ENCODE measurements at regions not wholly inside any gene's neighbourhood (a gene's known extent, or its start where the extent isn't known, plus 50 kb on each side); places are given as distances from the start of the nearest gene placed in this dataset.

GRCh38 chrX:114162068-114162735 lies 421.7 kb upstream of the HTR2C start:
- Histone ChIP-seq H3K9me3 (ENCODE audit: low read length) (no peaks in the 10 kb centered on the region), H2AFZ (ENCODE audit: low read depth, low read length) (no peak overlapping the region), H3K4me1 (ENCODE audit: insufficient read depth, low read length) (no peaks in the 10 kb centered on the region), H3K36me3 (ENCODE audit: insufficient read depth, low read length) (no peaks in the 10 kb centered on the region), H3K27me3 (ENCODE audit: insufficient read depth, low read length) (no peaks in the 10 kb centered on the region), H3K4me3 (ENCODE audit: low read length) (no peak overlapping the region)

DNA sequence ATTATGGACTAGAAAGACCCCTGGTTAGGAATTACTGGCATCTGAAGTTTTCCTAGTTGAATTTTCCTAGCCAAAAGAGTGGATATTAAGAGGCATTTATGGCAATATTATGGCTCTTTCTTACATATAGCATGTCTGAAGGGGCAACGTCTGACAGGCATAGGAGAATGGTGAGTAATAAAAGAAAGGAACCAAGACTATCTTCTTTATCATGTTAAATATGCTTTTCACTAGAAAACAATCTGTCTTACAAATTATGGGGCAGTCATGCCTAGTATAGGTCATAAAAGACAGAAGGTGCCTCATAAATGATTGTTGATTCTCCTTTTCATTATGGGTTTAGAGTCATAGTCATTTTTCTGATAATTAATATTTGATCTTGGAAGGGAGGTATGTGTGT lies 431.1 kb upstream of the HTR2C start:
- no peaks in the 10 kb centered on the region for H3K9me3 ChIP-seq (ENCODE audit: low read length)
- no peak overlapping the region for H2AFZ ChIP-seq (ENCODE audit: low read depth, low read length)
- no peak overlapping the region for H3K4me3 ChIP-seq (ENCODE audit: low read length)
- H3K4me1 ChIP-seq (ENCODE audit: insufficient read depth, low read length): no peaks in the 10 kb centered on the region
- H3K27me3 ChIP-seq (ENCODE audit: insufficient read depth, low read length): no peaks in the 10 kb centered on the region
- H3K36me3 ChIP-seq (ENCODE audit: insufficient read depth, low read length): no peaks in the 10 kb centered on the region

- H2AFZ ChIP-seq (ENCODE audit: low read depth, low read length): no peak overlapping the region
Measured at GRCh38 chrX:114152130-114152529, 431.8 kb upstream of the HTR2C start.

DNA sequence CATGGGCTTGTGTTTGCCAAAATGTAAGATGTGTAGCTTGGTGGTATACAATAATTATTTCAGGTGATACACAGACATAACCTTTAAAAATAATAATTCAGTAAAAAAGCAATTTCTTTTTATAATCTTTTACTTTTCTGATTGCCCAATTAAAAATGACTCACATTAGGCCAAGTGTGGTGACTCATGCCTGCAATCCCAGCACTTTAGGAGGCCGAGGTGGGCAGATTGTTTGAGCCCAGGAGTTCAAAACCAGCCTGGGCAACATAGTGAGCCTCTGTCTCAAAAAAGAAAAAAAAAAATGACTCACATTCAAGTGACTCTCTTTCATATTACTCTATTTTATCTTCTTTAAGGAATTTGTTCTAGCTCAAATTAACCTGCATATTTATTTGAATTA lies 449.4 kb upstream of the HTR2C start:
- Histone ChIP-seq H3K9me3 (ENCODE audit: low read length) (no peaks in the 10 kb centered on the region), H3K27me3 (ENCODE audit: insufficient read depth, low read length) (no peaks in the 10 kb centered on the region), H3K4me3 (ENCODE audit: low read length) (no peak overlapping the region), H2AFZ (ENCODE audit: low read depth, low read length) (no peak overlapping the region), H3K4me1 (ENCODE audit: insufficient read depth, low read length) (no peaks in the 10 kb centered on the region), H3K36me3 (ENCODE audit: insufficient read depth, low read length) (no peaks in the 10 kb centered on the region)

More at GRCh38 chrX:114152130-114152529, 431.8 kb upstream of the HTR2C start:
- no peaks in the 10 kb centered on the region for H3K4me1 ChIP-seq (ENCODE audit: insufficient read depth, low read length)
- no peaks in the 10 kb centered on the region for H3K9me3 ChIP-seq (ENCODE audit: low read length)
- no peaks in the 10 kb centered on the region for H3K36me3 ChIP-seq (ENCODE audit: insufficient read depth, low read length)
- H3K27me3 ChIP-seq (ENCODE audit: insufficient read depth, low read length): no peaks in the 10 kb centered on the region
- no peak overlapping the region for H3K4me3 ChIP-seq (ENCODE audit: low read length)

DNA sequence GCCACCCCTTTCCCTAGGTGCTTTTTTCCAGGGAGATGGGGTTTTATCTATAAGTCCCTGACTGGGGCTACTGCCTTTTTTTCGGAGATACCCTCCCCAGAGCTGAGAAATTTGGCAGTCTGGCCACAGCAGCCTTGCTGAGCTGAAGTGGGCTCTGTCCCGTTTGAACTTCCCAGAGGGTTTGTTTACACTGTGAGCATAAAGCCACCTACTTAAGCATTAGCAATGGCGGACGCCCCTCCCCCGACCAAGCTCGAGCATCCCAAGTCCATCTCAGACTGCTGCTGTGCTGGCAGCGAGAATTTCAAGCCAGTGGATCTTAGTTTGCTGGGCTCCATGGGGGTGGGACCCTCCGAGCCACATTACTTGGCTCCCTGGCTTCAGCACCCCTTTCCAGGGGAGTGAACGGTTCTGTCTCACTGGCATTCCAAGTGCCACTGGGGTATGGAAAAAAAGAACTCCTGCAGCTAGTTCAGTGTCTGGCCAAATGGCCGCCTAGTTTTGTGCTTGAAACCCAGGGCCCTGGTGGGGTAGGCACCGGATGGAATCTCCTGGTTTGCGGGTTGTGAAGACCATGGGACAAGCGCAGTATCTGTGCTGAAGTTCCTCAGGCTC lies 456.4 kb upstream of the HTR2C start:
- H2AFZ ChIP-seq (ENCODE audit: low read depth, low read length): no peak overlapping the region
- H3K9me3 ChIP-seq (ENCODE audit: low read length): no peaks in the 10 kb centered on the region
- H3K27me3 ChIP-seq (ENCODE audit: insufficient read depth, low read length): peaks cover 2% of the 10 kb centered on the region
- H3K4me3 ChIP-seq (ENCODE audit: low read length): no peak overlapping the region
- no peaks in the 10 kb centered on the region for H3K4me1 ChIP-seq (ENCODE audit: insufficient read depth, low read length)
- H3K36me3 ChIP-seq (ENCODE audit: insufficient read depth, low read length): no peaks in the 10 kb centered on the region

- Histone ChIP-seq H2AFZ (ENCODE audit: low read depth, low read length) (no peak overlapping the region), H3K4me3 (ENCODE audit: low read length) (no peak overlapping the region), H3K4me1 (ENCODE audit: insufficient read depth, low read length) (no peaks in the 10 kb centered on the region), H3K36me3 (ENCODE audit: insufficient read depth, low read length) (no peaks in the 10 kb centered on the region), H3K27me3 (ENCODE audit: insufficient read depth, low read length) (peaks cover 2% of the 10 kb centered on the region), H3K9me3 (ENCODE audit: low read length) (no peaks in the 10 kb centered on the region)
Measured at GRCh38 chrX:114127005-114127404, 456.9 kb upstream of the HTR2C start.

DNA sequence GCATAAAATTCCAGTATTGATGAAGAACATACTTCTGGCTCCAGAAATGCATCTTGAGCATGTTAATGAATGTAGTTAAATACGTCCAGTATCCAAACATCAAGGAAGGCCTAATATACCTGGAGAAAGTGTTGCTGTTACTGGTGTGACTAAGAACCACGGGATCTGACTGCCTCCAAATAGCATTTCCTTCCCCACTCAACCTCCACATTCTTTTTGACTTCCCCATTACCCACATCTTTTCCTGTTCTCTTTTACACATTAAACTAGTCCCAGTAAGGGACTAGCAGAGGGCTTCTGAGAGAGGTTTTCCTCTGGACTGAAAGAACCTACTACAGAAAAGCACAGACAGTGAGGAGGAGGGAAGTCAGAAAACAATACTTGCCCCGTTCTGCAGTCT lies 482.8 kb upstream of the HTR2C start:
- H3K9me3 ChIP-seq (ENCODE audit: low read length): no peaks in the 10 kb centered on the region
- no peak overlapping the region for H3K4me3 ChIP-seq (ENCODE audit: low read length)
- no peaks in the 10 kb centered on the region for H3K36me3 ChIP-seq (ENCODE audit: insufficient read depth, low read length)
- no peaks in the 10 kb centered on the region for H3K27me3 ChIP-seq (ENCODE audit: insufficient read depth, low read length)
- no peak overlapping the region for H2AFZ ChIP-seq (ENCODE audit: low read depth, low read length)
- no peaks in the 10 kb centered on the region for H3K4me1 ChIP-seq (ENCODE audit: insufficient read depth, low read length)

- H3K36me3 ChIP-seq (ENCODE audit: insufficient read depth, low read length): no peaks in the 10 kb centered on the region
- H3K4me3 ChIP-seq (ENCODE audit: low read length): no peak overlapping the region
- no peaks in the 10 kb centered on the region for H3K9me3 ChIP-seq (ENCODE audit: low read length)
- no peaks in the 10 kb centered on the region for H3K4me1 ChIP-seq (ENCODE audit: insufficient read depth, low read length)
- H2AFZ ChIP-seq (ENCODE audit: low read depth, low read length): no peak overlapping the region
- H3K27me3 ChIP-seq (ENCODE audit: insufficient read depth, low read length): no peaks in the 10 kb centered on the region
Measured at GRCh38 chrX:114097866-114098265, 486.0 kb upstream of the HTR2C start.

DNA sequence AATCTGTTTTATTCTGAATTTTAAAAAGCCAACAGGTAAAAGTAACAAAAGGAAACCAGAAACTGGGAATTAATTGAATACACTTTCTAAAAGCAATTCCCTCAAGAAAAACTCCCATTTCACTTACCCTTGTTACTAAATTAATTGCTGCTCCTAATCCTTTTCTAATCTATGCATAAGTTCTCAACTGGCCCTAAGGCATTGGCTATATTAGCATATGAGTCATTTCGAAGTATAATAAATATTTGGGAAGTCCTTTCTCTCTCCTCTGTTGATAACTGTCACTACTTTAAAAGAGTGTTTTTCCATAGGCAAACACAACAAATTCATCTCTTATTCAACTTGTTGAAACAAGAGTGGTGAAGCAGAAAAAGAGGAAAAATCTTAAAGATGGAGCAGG lies 486.5 kb upstream of the HTR2C start:
- Histone ChIP-seq H3K36me3 (ENCODE audit: insufficient read depth, low read length) (no peaks in the 10 kb centered on the region), H2AFZ (ENCODE audit: low read depth, low read length) (no peak overlapping the region), H3K9me3 (ENCODE audit: low read length) (no peaks in the 10 kb centered on the region), H3K4me3 (ENCODE audit: low read length) (no peak overlapping the region), H3K27me3 (ENCODE audit: insufficient read depth, low read length) (no peaks in the 10 kb centered on the region), H3K4me1 (ENCODE audit: insufficient read depth, low read length) (no peaks in the 10 kb centered on the region)

- no peaks in the 10 kb centered on the region for H3K36me3 ChIP-seq (ENCODE audit: insufficient read depth, low read length)
- H3K4me1 ChIP-seq (ENCODE audit: insufficient read depth, low read length): no peaks in the 10 kb centered on the region
- H3K9me3 ChIP-seq (ENCODE audit: low read length): no peaks in the 10 kb centered on the region
- no peaks in the 10 kb centered on the region for H3K27me3 ChIP-seq (ENCODE audit: insufficient read depth, low read length)
- H3K4me3 ChIP-seq (ENCODE audit: low read length): no peak overlapping the region
- H2AFZ ChIP-seq (ENCODE audit: low read depth, low read length): no peak overlapping the region
Measured at GRCh38 chrX:114095789-114096188, 488.1 kb upstream of the HTR2C start.

DNA sequence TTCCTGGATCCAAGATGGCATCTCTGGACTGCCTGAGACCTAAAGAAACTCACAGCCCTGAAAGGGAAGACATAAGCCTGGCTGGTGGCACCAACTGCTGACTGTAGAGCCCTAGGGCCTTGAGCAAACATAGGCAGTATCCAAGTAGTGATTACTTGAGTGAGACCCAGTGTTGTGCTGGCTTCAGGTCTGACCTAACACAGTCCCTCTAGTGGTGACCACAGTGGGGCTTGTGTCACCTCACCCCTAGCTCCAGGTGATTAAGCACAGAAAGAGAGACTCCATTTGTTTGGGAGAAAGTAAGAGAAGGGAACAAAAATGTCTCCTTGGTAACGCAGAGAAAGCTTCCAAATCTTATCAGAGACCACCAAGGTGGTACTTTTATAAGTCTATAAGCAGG lies 496.3 kb upstream of the HTR2C start:
- H3K27me3 ChIP-seq (ENCODE audit: insufficient read depth, low read length): no peaks in the 10 kb centered on the region
- no peaks in the 10 kb centered on the region for H3K9me3 ChIP-seq (ENCODE audit: low read length)
- H3K4me3 ChIP-seq (ENCODE audit: low read length): no peak overlapping the region
- no peaks in the 10 kb centered on the region for H3K36me3 ChIP-seq (ENCODE audit: insufficient read depth, low read length)
- no peaks in the 10 kb centered on the region for H3K4me1 ChIP-seq (ENCODE audit: insufficient read depth, low read length)
- H2AFZ ChIP-seq (ENCODE audit: low read depth, low read length): no peak overlapping the region

GRCh38 chrX:114077773-114078172 lies 506.1 kb upstream of the HTR2C start:
- H2AFZ ChIP-seq (ENCODE audit: low read depth, low read length): no peak overlapping the region
- H3K9me3 ChIP-seq (ENCODE audit: low read length): no peaks in the 10 kb centered on the region
- H3K4me3 ChIP-seq (ENCODE audit: low read length): no peak overlapping the region
- H3K27me3 ChIP-seq (ENCODE audit: insufficient read depth, low read length): no peaks in the 10 kb centered on the region
- no peaks in the 10 kb centered on the region for H3K4me1 ChIP-seq (ENCODE audit: insufficient read depth, low read length)
- H3K36me3 ChIP-seq (ENCODE audit: insufficient read depth, low read length): no peaks in the 10 kb centered on the region

- Histone ChIP-seq H3K27me3 (ENCODE audit: insufficient read depth, low read length) (peaks cover 2% of the 10 kb centered on the region), H3K36me3 (ENCODE audit: insufficient read depth, low read length) (no peaks in the 10 kb centered on the region), H3K9me3 (ENCODE audit: low read length) (no peaks in the 10 kb centered on the region), H2AFZ (ENCODE audit: low read depth, low read length) (no peak overlapping the region), H3K4me1 (ENCODE audit: insufficient read depth, low read length) (no peaks in the 10 kb centered on the region), H3K4me3 (ENCODE audit: low read length) (no peak overlapping the region)
Measured at GRCh38 chrX:114075073-114075673, 508.7 kb upstream of the HTR2C start.

Measured in neuron (in vitro differentiated cells).